GM12878 (cell line): ENCODE measurements at regions not wholly inside any gene's neighbourhood (a gene's known extent, or its start where the extent isn't known, plus 50 kb on each side); places are given as distances from the start of the nearest gene placed in this dataset.

Experiments
- ATAC-seq: fragments of 200-7000 bp; cut with Tn5 transposase; 3 replicates; pipeline ENCODE4 v1.9.1; 2020; ENCODE audit warnings: mild to moderate bottlenecking, moderate library complexity
- BruUV-seq: library from RNA; stranded (reverse); fragments of 400-500 nt; replicated peaks from 2 replicates; lab custom pipeline; 2021; lab: Mats Ljungman, UMichigan
- CTCF ChIA-PET: fragments of 300-600 bp; sonication (Branson Sonifier 250); formaldehyde crosslinking; extraction: SDS; loops from one replicate; lab custom pipeline; 2021; ENCODE audit warnings: inconsistent platforms; lab: Yijun Ruan, JAX
- POLR2A ChIA-PET: fragments of 350-600 bp; formaldehyde crosslinking; extraction: SDS; loops from one replicate; lab custom pipeline; 2021; ENCODE audit warnings: inconsistent platforms; lab: Charles Lee
- RAD21 ChIA-PET: fragments of 300-600 bp; sonication (Branson Sonifier 250); formaldehyde crosslinking; loops from one replicate; lab custom pipeline; 2023; ENCODE audit warnings: antibody characterized with exemption; ENCODE audit not compliant: unreplicated experiment; lab: Charles Lee
- SMC1A ChIA-PET: fragments of 300-600 bp; sonication (Branson Sonifier 250); formaldehyde crosslinking; loops from one replicate; lab custom pipeline; 2023; ENCODE audit not compliant: unreplicated experiment, uncharacterized antibody; lab: Charles Lee
- DNase-seq: peaks from one replicate; pipeline ENCODE4 v3.0.0-alpha.2; 2011; ENCODE audit warnings: low read depth, low spot score
- FAIRE-seq: peaks from 3 replicates; lab custom pipeline; 2011; peaks lifted over from hg19 to GRCh38; lab: Jason Lieb, UNC
- H2AFZ ChIP-seq: 2 replicates; pipeline ENCODE4 v1.6.0; 2011; ENCODE audit warnings: low read depth, low read length, control low read depth; ENCODE audit not compliant: control insufficient read depth
- H3K27ac ChIP-seq: 2 replicates; pipeline ENCODE4 v1.5.1; 2011; ENCODE audit warnings: control low read depth; ENCODE audit not compliant: control insufficient read depth, insufficient read depth
- H3K27me3 ChIP-seq, 2 experiments: replicated peaks in 1 of 2; 2 replicates each; pipeline versions ENCODE4 v1.6.0 to v1.6.1; 2011; ENCODE audit warnings: low read length in 1 of 2; ENCODE audit not compliant: control insufficient read depth in 2 of 2, insufficient read depth in 2 of 2
- H3K36me3 ChIP-seq, 2 experiments: 2 replicates each; pipeline ENCODE4 v1.5.1; 2011; ENCODE audit warnings: low read length in 1 of 2; ENCODE audit not compliant: control insufficient read depth in 2 of 2, insufficient read depth in 2 of 2
- H3K4me1 ChIP-seq: 2 replicates; pipeline ENCODE4 v1.6.1; 2011; ENCODE audit warnings: mild to moderate bottlenecking, low read length, moderate library complexity, mixed read lengths; ENCODE audit not compliant: control insufficient read depth, insufficient read depth
- H3K4me2 ChIP-seq: 2 replicates; pipeline ENCODE4 v1.6.0; 2011; ENCODE audit warnings: control low read depth; ENCODE audit not compliant: control insufficient read depth, insufficient read depth
- H3K4me3 ChIP-seq: fragments of 200-600 bp; sonication (generic); 2 replicates; pipeline ENCODE4 v1.5.1; 2016
- H3K79me2 ChIP-seq: 2 replicates; pipeline ENCODE4 v1.6.0; 2011; ENCODE audit warnings: low read length; ENCODE audit not compliant: control insufficient read depth, insufficient read depth
- H3K9ac ChIP-seq: 2 replicates; pipeline ENCODE4 v1.8.0; 2011; ENCODE audit warnings: low read length, control low read depth, mixed read lengths; ENCODE audit not compliant: control insufficient read depth, insufficient read depth
- H3K9me3 ChIP-seq: replicated peaks from 3 replicates; pipeline ENCODE4 v1.5.1; 2011; ENCODE audit warnings: mild to moderate bottlenecking, low read length; ENCODE audit not compliant: control insufficient read depth, insufficient read depth
- H4K20me1 ChIP-seq: 2 replicates; pipeline ENCODE4 v1.6.0; 2011; ENCODE audit not compliant: control insufficient read depth, insufficient read depth
- BACH1 ChIP-seq: fragments of 450-650 bp; IDR thresholded peaks from 2 replicates; pipeline ENCODE4 v1.6.1; 2017; ENCODE audit warnings: mild to moderate bottlenecking, borderline replicate concordance
- ETV6 ChIP-seq, 2 experiments: fragments of 450-650 bp in 1 of 2; IDR thresholded peaks in 1 of 2; conservative IDR thresholded peaks in 1 of 2; 2 replicates each; pipeline ENCODE4 v1.6.1; 2014; ENCODE audit warnings: antibody characterized with exemption in 1 of 2, borderline replicate concordance in 1 of 2, low read depth in 1 of 2, mild to moderate bottlenecking in 1 of 2, moderate library complexity in 1 of 2
- EZH2 ChIP-seq: IDR thresholded peaks from 2 replicates; pipeline ENCODE4 v1.6.1; 2012; ENCODE audit warnings: low read depth, mild to moderate bottlenecking, control low read depth, inconsistent platforms, low read length, borderline replicate concordance; ENCODE audit not compliant: control insufficient read depth
- GATAD2B ChIP-seq: fragments of 450-650 bp; conservative IDR thresholded peaks from 2 replicates; pipeline ENCODE4 v1.6.1; 2017; ENCODE audit warnings: low read depth, mild to moderate bottlenecking, moderate library complexity
- IKZF1 ChIP-seq: fragments of 450-650 bp; conservative IDR thresholded peaks from 2 replicates; pipeline ENCODE4 v1.6.1; 2017; ENCODE audit warnings: antibody characterized with exemption, mild to moderate bottlenecking
- MEF2B ChIP-seq: fragments of 450-650 bp; IDR thresholded peaks from 2 replicates; pipeline ENCODE4 v1.6.1; 2018; ENCODE audit warnings: mild to moderate bottlenecking, moderate library complexity; ENCODE audit not compliant: partially characterized antibody, poor library complexity, severe bottlenecking
- NFIC ChIP-seq: IDR thresholded peaks from 2 replicates; pipeline ENCODE4 v1.6.1; 2012; ENCODE audit warnings: low read depth, mild to moderate bottlenecking, inconsistent platforms, low read length, moderate library complexity
- NFXL1 ChIP-seq: fragments of 450-650 bp; IDR thresholded peaks from 2 replicates; pipeline ENCODE4 v1.6.1; 2017; ENCODE audit warnings: antibody characterized with exemption, mild to moderate bottlenecking, borderline replicate concordance
- PML ChIP-seq: IDR thresholded peaks from 2 replicates; pipeline ENCODE4 v1.6.1; 2012; ENCODE audit warnings: low read length, inconsistent platforms
- RELA ChIP-seq: fragments of 450-650 bp; IDR thresholded peaks from 2 replicates; pipeline ENCODE4 v1.8.0; 2014; ENCODE audit warnings: borderline replicate concordance; ENCODE audit not compliant: partially characterized antibody
- RFX5 ChIP-seq: IDR thresholded peaks from 2 replicates; pipeline ENCODE4 v1.6.1; 2011; ENCODE audit warnings: low read depth, low read length, improper control_type of control experiment
- TAF1 ChIP-seq: IDR thresholded peaks from 2 replicates; pipeline ENCODE4 v1.6.1; 2011; ENCODE audit warnings: mild to moderate bottlenecking, low read depth, low read length, borderline replicate concordance
- TARDBP ChIP-seq: IDR thresholded peaks from 2 replicates; pipeline ENCODE4 v1.6.1; 2016; ENCODE audit warnings: borderline replicate concordance
- ZNF384 ChIP-seq: IDR thresholded peaks from 2 replicates; pipeline ENCODE4 v1.6.1; 2012; ENCODE audit warnings: low read depth, mild to moderate bottlenecking, low read length, improper control_type of control experiment, borderline replicate concordance
- ZSCAN29 ChIP-seq: fragments of 450-650 bp; IDR thresholded peaks from 2 replicates; pipeline ENCODE4 v1.6.1; 2017; ENCODE audit warnings: mild to moderate bottlenecking, moderate library complexity
- WGBS: methylation state at CpG from one replicate; pipeline ENCODE4 v1.1.6; 2016; ENCODE audit warnings: low lambda C conversion rate; ENCODE audit not compliant: insufficient replicate concordance, insufficient coverage; ENCODE audit errors: missing lambda C conversion rate; 5-methylcytosine and 5-hydroxymethylcytosine counted together
- in situ Hi-C: fragments of 300-500 bp; cut with MboI; formaldehyde crosslinking; loops from 9 replicates; pipeline ENCODE4 v1.14.3; 2018; ENCODE audit warnings: mixed read lengths
- intact Hi-C: fragments of 100-400 bp; cut with micrococcal nuclease; formaldehyde crosslinking; loops from one replicate; pipeline ENCODE4 v1.14.2; 2022; ENCODE audit not compliant: unreplicated experiment
- TF ChIP-seq, protein P1 (sequence below): IDR thresholded peaks from 2 replicates; pipeline ENCODE4 v1.6.1; 2012; ENCODE audit warnings: low read depth, low read length, improper control_type of control experiment

DNA sequence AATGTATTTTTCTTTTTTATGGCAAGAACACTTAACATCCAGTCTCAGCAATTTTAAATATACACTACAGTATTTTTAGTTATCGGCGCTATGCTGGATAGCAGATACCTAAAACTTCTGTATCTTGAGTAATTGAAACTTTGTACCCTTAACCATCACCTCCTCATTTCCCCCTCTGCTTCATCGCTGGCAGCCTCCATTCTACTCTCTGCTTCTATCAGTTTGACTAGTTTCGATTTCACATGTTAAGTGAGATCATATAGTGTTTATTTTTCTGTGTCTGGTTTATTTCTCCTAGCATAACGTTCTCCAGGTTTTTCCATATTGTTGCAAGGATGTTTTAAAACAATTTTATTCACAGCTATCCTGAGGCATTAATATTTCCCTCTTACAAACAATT, 340.8 kb upstream of the SLC10A2 start:
- BruUV-seq = no TSS peak
- SMC1A ChIA-PET = interaction anchor here (1.8 kb wide), 1 partner anchor 217 kb away, joined by 4 read pairs; no protein-coding TSS in a partner anchor

DNA sequence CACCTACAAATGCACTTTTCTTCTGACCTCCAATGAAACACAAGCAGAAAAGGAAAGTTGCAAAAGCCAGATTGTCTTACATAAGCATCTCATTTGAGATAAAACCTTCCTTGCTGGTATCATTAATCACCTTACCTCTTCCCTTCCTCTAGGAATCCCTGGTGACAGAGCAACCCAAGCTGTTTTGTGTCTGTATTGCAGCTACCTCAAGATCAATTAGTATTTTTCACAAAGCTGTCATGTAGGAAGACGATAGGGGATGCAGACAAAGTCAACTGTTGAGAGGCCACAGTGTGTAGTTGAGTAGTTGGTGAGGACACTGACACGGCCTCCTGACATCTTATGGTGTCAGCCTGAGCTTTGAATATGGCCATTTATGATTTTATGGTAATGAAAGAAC, 339.1 kb upstream of the SLC10A2 start:
- no peak for DNase-seq
- Histone ChIP-seq H2AFZ (no peak overlapping the region), H3K9ac (no peak overlapping the region), H3K4me1 (no peaks in the 10 kb centered on the region), H3K79me2 (no peaks in the 10 kb centered on the region), H3K4me3 (no peak overlapping the region), H3K4me2 (no peak overlapping the region), H3K27ac (no peak overlapping the region), H4K20me1 (no peaks in the 10 kb centered on the region), H3K36me3 (no peaks in the 10 kb centered on the region), H3K9me3 (no peaks in the 10 kb centered on the region), H3K27me3 (no peaks in the 10 kb centered on the region)
- no TSS peak for BruUV-seq
- no peak for FAIRE-seq
- ATAC-seq = no peak
- ChIA-PET SMC1A (interaction anchor here (0.8 to 1.4 kb wide), 3 partner anchors 10 to 113 kb away, joined by 3 to 5 read pairs (median 3); no protein-coding TSS in a partner anchor), RAD21 (no interaction called here), POLR2A (no interaction called here), CTCF (no interaction called here)
- WGBS = 2% methylated on average over 2 of the region's 2 CpGs
- intact Hi-C loops = no loop called here
- TF ChIP-seq ETV6 (conservative IDR thresholded peaks at IDR 0.05 in 1 of 2, IDR thresholded peaks at IDR 0.05 in 1 of 2; ENCODE audit: borderline replicate concordance in 1 of 2, low read depth in 1 of 2) = no peak
- no peak for TF ChIP-seq NFIC
- TF ChIP-seq MEF2B = no peak
- TF ChIP-seq IKZF1 = no peak
- TF ChIP-seq ZSCAN29 = no peak
- no peak for TF ChIP-seq RELA
- TF ChIP-seq TAF1 = no peak
- no peak for TF ChIP-seq TARDBP
- TF ChIP-seq RFX5 = no peak
- TF ChIP-seq GATAD2B = no peak
- no peak for TF ChIP-seq EZH2
- TF ChIP-seq, protein P1, sequence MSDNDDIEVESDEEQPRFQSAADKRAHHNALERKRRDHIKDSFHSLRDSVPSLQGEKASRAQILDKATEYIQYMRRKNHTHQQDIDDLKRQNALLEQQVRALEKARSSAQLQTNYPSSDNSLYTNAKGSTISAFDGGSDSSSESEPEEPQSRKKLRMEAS = no peak
- no peak for TF ChIP-seq PML
- TF ChIP-seq BACH1 = no peak
- TF ChIP-seq ZNF384 = no peak
- in situ Hi-C loops = no loop called here

More for the DNA sequence above, 340.8 kb upstream of the SLC10A2 start:
- no peak for TF ChIP-seq NFXL1
- Histone ChIP-seq H3K4me1 (no peaks in the 10 kb centered on the region), H3K9ac (no peak overlapping the region), H4K20me1 (no peaks in the 10 kb centered on the region), H3K9me3 (no peaks in the 10 kb centered on the region), H3K4me2 (no peak overlapping the region), H3K27me3 (no peaks in the 10 kb centered on the region), H3K79me2 (no peaks in the 10 kb centered on the region), H2AFZ (no peak overlapping the region), H3K36me3 (no peaks in the 10 kb centered on the region), H3K27ac (no peak overlapping the region), H3K4me3 (no peak overlapping the region)
- FAIRE-seq = no peak
- DNase-seq = no peak
- WGBS = 41% methylated on average over 5 of the region's 5 CpGs
- in situ Hi-C loops (no loop called here), intact Hi-C loops (no loop called here)
- POLR2A ChIA-PET = no interaction called here
- RAD21 ChIA-PET = no interaction called here
- CTCF ChIA-PET = no interaction called here
- peak; percentile 67 for ATAC-seq
